NCI-H748 treated with DMSO at 0.1 percent for 48 hours (cell line): ENCODE measurements at regions not wholly inside any gene's neighbourhood (a gene's known extent, or its start where the extent isn't known, plus 50 kb on each side); places are given as distances from the start of the nearest gene placed in this dataset.

Source experiments
- DNase-seq: peaks from one replicate; lab custom pipeline; 2025; lab: John Stamatoyannopoulos, UW

GRCh38 chr7:13293264-13294002 is 606.0 kb downstream of the ARL4A start:
- DNase-seq: no peak

DNA sequence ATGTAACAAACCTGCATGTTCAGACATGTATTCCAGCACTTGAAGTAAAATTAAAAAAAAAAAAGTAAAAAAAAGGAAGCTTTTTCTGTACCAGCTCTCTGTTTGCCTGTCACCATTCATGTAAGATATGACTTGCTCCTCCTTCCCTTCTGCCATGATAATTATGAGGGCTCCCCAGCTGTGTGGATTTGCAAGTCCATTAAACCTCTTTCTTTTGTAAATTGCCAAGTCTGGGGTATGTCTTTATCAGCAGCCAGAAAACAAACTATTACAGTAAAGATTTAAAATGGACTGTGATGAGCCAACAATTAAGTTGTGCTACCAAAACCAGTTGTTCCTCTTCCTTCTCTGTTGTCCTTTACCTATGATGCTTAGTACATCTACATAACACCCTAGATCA is 619.6 kb downstream of the ARL4A start:
- no peak for DNase-seq

GRCh38 chr7:13308423-13308822 is 621.0 kb downstream of the ARL4A start:
- no peak for DNase-seq

DNA sequence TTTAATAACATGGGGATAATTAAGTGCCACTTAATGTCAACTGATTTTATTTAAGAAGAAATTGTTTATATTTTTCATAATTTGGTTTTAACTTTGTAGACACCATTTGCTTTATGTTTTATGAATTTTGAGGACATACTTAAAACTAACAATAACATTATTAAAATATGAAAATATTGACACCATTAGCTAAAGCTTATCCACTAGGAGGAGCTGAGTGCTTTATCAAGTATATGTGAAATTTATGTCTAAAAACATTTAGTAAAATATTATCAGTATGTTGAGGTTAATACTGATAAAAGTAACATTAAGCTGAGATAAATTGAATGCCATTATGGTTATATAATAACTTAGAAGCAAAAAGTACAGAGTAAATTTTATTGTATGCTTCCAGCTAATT is 622.1 kb downstream of the ARL4A start:
- DNase-seq: no peak

DNA sequence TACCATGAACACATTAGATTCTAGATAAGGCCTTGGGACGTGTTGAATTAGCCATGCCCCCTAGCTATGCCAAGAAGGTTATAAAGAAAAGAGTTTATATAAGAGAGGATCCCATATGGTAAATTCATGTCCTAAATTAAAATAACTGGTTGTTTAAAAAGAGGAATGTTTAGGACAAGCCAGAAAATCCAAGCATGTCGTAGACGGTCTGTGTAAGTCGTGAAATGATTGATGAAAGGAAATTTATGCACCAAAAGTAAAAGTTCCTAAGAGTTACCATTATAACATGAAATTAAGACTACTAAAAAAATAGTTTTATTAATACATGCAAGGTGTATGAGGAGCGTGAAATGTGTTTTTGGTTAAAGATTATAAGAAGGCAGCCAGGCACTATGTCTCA is 624.9 kb downstream of the ARL4A start:
- DNase-seq: no peak

GRCh38 chr7:13320333-13320732 is 632.9 kb downstream of the ARL4A start:
- no peak for DNase-seq

DNA sequence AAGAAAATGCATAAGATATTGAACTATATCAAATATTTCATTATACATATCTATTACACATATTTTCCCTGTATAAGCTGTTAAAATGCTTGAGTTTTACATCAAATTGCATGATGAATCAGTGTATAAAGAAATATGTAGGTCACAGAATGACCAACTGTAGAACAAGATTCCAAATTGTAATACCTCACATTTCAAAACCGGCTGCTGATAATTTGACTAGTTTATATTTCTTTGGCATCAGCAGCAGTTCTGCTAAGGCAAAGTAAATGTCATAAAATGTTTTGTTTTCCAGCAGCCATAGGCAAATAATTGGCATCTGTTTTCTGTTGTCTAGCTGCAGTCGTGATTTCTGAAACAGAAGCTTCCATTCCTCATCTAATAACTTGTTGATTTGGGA is 633.9 kb downstream of the ARL4A start:
- DNase-seq: no peak

- peak; percentile 75 for DNase-seq
These were observed 634.7 kb downstream of the ARL4A start for GRCh38 chr7:13322126-13322525.

DNA sequence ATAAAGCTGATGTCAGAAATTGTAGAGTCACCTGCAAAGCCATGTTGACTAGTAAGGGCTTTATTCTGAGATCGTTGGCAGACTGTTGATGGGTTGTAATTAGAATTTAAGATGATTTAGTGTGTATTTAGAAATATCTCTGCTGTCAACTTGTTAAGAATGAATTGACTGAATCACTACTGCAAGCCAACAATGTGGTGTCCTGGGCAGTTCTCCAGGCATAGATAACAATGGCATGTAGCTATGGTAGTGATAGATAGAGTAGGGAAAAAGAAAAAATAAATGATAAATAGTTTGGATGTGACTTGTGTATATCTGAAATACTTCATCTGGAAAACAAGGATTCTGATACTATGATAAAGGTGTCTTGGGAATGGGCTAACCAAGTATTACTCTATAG is 640.2 kb downstream of the ARL4A start:
- DNase-seq: peak; percentile 21

DNA sequence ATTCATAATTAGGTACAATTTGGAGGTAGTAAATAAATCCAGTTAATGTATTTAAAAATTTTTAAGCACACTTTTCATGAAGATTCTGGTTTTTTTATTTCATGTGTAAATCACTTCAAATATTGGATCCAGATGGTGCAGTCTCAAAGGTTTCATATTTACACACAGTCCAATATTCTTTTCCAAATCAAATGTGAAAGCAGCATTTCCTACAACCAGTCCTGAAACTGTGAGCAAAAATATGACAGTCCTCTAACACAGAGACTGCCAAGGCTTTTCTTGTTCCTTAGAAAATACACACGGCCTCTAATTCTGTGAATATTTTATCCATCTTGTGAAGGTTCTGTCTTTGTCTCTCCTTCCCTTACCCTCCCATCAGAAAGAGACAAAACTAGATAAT is 645.9 kb downstream of the ARL4A start:
- DNase-seq: no peak

DNA sequence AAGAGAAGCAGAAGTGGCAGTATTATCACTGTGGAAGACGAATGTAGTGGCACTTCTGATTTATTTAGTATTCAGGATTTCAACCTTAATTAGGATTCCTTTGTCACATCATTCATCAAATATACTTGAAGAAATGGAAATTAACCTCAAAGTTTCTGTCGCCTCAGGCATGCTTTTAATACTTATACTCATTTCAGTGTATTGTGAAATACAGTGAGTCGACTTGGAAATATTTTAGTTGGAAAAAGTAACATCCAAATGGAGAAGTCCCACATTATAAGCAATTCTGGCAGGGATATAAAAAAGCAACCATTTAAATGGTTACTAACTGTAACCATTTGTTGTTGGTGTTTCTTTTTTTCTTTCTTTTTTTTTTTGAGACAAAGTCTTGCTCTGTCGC is 648.8 kb downstream of the ARL4A start:
- no peak for DNase-seq

DNA sequence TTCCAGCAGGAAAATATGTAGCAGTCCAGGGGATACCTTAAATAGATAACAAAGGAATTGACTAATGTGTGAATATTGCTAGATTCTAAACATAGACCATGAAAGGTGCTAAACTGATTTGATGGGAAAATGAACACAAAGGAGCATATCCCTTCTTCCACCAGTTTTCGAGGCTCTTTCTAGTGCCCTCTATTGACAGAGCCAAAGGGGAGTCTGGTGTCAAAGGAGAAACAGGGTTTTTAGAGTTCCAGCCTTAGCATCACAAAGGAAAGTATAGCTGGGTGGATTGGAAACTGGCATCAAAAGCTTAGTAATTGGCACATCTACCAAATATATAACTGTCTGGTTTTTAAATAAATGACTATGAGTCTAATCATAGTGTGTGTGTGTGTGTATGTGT is 636.8 kb downstream of the ETV1 start:
- DNase-seq: no peak

GRCh38 chr7:13359656-13360055 is 629.8 kb downstream of the ETV1 start:
- no peak for DNase-seq

GRCh38 chr7:13386741-13387140 is 602.7 kb downstream of the ETV1 start:
- DNase-seq: no peak

DNA sequence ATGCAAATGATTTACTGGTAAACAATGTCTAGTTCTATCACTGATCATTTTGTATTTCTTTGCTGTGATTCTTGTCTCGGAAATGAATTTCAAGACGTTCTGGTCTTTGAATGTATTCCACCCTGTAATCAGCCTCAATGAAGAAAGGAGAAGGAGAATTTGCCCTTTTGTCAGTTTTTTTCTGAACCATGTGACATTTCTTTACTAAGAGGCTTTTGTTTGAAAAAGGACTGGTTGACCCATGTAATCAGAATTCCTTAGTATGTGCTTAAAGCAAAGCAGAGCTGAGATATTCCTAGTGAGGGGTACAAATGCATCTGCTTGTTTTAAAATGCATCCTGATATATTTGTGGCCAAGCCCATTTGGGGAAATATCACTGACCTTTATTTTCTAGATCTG is 581.6 kb downstream of the ETV1 start:
- DNase-seq: no peak

- DNase-seq: no peak
These were observed 578.3 kb downstream of the ETV1 start for GRCh38 chr7:13411151-13411550.

DNA sequence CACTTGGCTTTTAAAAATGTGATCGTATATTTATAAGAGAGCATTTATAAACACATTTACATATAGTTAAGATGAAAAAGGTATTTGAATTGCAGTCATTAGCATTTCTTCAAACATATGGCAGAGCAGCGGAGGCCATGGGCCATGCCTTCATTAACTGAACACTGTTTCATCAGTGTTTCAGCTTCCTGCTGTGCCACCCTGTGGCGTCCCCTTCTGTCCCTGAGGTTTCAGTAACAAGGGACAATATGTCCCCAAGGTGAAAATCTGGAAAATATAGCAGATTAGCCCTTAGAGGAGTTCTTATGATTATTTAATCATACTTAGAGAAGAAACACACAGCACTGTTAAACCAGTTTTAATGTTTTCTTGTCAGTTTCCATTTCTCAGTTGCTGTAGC is 577.8 kb downstream of the ETV1 start:
- DNase-seq: no peak

DNA sequence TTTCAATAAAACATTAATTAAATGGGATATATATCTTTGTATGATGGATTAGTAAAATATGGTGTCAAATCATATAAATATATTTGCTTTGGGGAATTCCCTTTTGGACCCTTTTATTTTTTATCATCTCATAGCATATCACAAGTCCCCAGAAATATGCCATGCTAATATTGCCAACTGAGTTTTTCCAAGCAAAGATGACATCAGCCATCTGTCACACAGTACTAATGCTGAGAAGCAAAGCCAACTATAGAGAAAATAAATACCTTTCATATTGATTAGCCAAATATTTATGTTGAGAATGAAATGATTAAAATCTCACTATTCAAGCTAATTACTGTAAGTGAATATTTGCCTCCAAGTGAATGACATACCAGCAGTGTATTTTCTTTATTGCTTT is 575.3 kb downstream of the ETV1 start:
- no peak for DNase-seq

DNA sequence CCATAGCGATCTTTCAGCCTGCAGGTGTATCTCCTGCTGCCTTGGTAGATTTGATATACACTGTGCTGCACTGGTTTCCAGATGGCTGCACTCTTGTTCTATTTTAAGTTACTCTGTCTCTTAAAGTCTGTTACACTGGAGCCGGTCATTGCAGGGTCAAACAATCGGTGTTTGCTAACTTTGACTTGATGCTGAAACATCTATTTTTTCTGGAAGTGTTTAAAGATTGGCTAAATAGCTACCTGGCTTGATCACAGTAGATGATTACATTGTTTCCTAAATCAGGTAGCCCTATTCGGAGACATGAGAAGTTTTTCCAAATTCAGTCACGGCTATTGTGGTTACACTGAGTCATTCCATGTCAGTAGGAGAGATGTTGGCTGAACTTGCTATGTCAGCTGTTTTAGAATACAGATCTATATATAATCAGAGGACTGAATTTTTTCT is 574.8 kb downstream of the ETV1 start:
- no peak for DNase-seq

- no peak for DNase-seq
These were observed 573.4 kb downstream of the ETV1 start for GRCh38 chr7:13416071-13416470.

GRCh38 chr7:13416544-13416943 is 572.9 kb downstream of the ETV1 start:
- no peak for DNase-seq

GRCh38 chr7:13420726-13421125 is 568.7 kb downstream of the ETV1 start:
- no peak for DNase-seq

GRCh38 chr7:13421776-13422175 is 567.7 kb downstream of the ETV1 start:
- DNase-seq: no peak

GRCh38 chr7:13433946-13434345 is 555.5 kb downstream of the ETV1 start:
- DNase-seq: no peak
